ENCODE measurements at regions not wholly inside any gene's neighbourhood (a gene's known extent, or its start where the extent isn't known, plus 50 kb on each side); places are given as distances from the start of the nearest gene placed in this dataset.

DNA sequence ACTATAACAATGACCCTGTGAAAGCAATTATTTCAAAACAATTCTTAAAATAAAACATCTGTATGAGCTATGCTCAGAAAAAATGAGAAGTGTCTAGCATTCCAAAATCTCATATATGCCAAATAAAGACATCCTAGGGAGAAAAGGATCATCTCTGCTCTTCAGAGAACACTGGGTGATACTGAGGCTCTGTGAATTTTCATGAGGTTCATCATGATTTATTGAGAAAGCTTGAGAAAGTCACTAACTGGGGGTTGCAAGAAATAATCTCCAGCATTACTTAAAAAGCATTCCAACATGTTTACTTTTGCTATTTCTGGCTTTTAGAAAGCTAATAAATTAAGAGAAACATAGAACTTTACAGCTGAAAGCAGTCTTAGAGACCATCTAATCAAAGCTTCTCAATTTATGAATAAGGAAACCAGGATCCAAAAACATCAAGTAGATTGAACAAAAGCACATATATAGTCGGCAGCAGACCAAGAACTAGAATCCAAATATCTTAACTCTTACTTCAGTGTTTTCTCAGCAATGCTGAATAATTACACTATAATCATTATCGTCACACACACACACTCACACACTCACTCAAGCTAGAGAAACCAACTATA is 372.8 kb downstream of the NR2F1-AS1 start:
- no peak for DNase-seq (ENCODE audit: extremely low read depth, low read depth)
- no peak for TF ChIP-seq CTCF (IDR thresholded peaks at IDR 0.05; ENCODE audit: low read depth, low read length)

GRCh38 chr5:93206203-93206602 is 374.8 kb downstream of the NR2F1-AS1 start:
- TF ChIP-seq CTCF (IDR thresholded peaks at IDR 0.05; ENCODE audit: low read depth, low read length) = no peak
- DNase-seq (ENCODE audit: extremely low read depth, low read depth) = no peak

- DNase-seq (ENCODE audit: extremely low read depth, low read depth) = no peak
- no peak for TF ChIP-seq CTCF (IDR thresholded peaks at IDR 0.05; ENCODE audit: low read depth, low read length)
These were observed 380.0 kb downstream of the NR2F1-AS1 start for GRCh38 chr5:93201061-93201460.

DNA sequence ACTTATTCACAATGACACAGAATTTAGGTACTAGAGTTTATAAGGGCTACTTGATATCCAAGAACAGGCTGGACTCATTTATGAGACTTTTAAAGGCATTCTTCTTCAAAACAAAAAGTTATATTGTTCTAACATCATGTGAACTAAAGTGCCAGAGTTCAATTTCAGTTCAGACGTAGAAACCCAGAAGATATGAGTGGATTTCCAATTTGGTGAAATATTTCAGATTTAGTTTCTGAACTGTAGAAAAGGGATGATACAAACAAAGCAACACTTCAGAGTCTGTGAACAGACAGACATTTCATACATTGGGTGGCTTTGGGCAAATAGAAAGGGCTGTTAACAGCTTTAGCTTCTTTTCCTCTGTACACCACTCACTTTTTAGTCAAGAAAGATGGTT is 384.0 kb downstream of the NR2F1-AS1 start:
- DNase-seq (ENCODE audit: extremely low read depth, low read depth) = no peak
- TF ChIP-seq CTCF (IDR thresholded peaks at IDR 0.05; ENCODE audit: low read depth, low read length) = no peak

DNA sequence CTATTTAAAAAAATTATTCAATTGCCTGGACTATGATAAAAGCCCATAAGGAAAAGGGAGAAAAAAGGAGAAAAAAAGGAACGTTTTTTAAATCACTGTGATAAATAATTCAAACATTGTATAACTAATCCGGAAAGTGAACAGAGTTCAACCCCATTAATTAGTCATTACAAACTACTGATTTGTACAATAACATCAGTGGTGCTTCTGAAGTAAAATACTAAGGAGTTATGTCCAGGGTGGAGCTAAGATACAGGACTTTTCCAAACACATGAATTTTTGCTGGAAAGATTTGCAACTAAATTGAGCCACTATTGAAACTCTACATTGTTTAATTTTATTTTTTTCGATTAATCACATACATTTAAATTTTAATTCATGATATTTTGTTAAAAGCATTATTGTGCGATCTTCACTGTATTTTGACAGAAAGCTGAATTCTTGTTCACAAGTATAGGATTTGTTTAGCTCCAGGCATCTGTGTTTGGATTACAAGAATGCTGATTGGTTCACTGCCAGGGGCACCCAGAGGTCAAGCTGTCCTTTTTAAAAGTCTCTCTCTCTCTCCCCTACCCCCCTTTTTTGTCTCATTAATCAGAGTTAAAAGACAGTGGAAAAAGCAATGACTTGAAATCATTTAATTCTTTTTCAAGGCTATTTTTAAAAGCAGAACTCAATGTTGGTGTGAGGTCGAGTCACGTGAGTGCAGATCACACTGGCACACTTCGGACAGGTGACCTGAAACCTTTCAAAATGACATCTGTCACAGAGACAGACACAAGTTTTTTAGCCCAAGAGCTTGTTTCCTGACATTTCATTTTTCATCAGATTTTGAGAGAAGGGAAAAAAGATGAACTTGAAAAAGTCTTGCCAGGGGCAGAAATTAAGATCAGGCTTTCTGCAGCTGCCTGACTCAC is 387.3 kb downstream of the NR2F1-AS1 start:
- DNase-seq (ENCODE audit: extremely low read depth, low read depth) = no peak
- no peak for TF ChIP-seq CTCF (IDR thresholded peaks at IDR 0.05; ENCODE audit: low read depth, low read length)

GRCh38 chr5:93192683-93193082 is 388.3 kb downstream of the NR2F1-AS1 start:
- no peak for DNase-seq (ENCODE audit: extremely low read depth, low read depth)
- TF ChIP-seq CTCF (IDR thresholded peaks at IDR 0.05; ENCODE audit: low read depth, low read length) = no peak

- TF ChIP-seq CTCF (IDR thresholded peaks at IDR 0.05; ENCODE audit: low read depth, low read length) = no peak
- DNase-seq (ENCODE audit: extremely low read depth, low read depth) = peak; percentile 72
These were observed 388.9 kb downstream of the NR2F1-AS1 start for GRCh38 chr5:93192087-93192486.
